GM12891 (cell line): ENCODE measurements at regions not wholly inside any gene's neighbourhood (a gene's known extent, or its start where the extent isn't known, plus 50 kb on each side); places are given as distances from the start of the nearest gene placed in this dataset.

Source experiments
- POLR2A ChIP-seq: IDR thresholded peaks from 2 replicates; pipeline ENCODE4 v1.6.1; 2011; ENCODE audit warnings: low read depth, low read length, control low read depth
- POLR2AphosphoS5 ChIP-seq: IDR thresholded peaks from 2 replicates; pipeline ENCODE4 v1.6.1; 2011; ENCODE audit warnings: low read depth, low read length, control low read depth

DNA sequence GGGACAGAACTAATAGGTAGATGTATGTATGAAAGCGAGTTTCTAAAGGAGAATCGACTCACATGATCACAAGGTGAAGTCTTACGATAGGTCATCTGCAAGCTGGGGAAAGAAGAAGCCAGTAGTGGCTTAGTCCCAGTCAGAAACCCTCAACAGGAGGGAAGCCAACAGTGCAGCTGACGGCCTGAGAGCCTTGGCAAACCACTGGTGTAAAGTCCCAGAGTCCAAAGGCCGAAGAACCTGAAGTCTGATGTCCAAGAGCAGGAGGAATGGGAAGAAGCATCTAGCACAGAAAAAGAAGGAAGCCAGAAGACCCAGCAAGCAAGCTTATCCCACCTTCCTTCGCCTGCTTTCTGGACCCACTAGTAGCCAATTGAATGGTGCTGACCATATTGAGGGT lies 507.6 kb upstream of the ARGLU1 start:
- TF ChIP-seq POLR2AphosphoS5 (no peak), POLR2A (no peak)
